NCI-H146 (cell line): ENCODE measurements at regions not wholly inside any gene's neighbourhood (a gene's known extent, or its start where the extent isn't known, plus 50 kb on each side); places are given as distances from the start of the nearest gene placed in this dataset.
"Not testable (repeated sequence)": the region's sequence is repeated elsewhere in the genome, so short reads cannot be mapped to it uniquely, and the experiment has no call there.

Experiments used
- DNase-seq: peaks from one replicate; lab custom pipeline; 2025; lab: John Stamatoyannopoulos, UW

DNA sequence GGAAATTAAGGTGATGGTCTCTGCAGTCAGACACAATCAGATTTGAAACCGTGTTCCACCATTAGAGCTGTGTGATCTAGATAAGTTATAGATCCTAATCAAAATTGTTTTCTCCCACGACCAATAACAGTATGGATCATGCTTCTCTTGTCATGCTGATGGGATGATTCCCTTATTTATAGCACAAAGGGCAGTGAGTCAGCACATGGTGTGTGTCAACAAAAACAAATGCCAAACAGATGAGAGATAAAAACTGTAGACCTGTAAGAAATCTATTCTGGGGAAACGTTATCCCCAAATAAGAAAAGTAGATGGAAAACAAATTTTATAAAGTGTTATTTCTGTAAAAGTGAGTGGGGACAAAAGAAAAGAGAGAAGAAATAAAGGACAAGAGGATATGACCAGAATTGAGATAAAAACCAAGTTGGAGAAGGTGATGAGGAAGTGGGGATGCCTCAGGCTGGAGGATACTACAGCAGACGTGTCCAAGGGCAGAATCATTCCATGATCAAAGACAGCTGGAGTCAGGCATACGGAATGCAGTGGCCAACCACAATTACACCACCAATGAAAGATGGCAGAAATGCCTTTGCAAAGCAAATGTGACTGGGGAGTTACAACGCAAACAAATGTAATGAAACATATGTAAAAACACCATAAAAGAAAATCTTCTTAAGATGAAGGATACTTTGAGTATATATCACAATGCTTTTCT, 377.8 kb upstream of the PRKX start:
- no peak for DNase-seq

- no peak for DNase-seq
Observed at GRCh38 chrX:4059893-4060292, 346.4 kb upstream of the PRKX start.

DNA sequence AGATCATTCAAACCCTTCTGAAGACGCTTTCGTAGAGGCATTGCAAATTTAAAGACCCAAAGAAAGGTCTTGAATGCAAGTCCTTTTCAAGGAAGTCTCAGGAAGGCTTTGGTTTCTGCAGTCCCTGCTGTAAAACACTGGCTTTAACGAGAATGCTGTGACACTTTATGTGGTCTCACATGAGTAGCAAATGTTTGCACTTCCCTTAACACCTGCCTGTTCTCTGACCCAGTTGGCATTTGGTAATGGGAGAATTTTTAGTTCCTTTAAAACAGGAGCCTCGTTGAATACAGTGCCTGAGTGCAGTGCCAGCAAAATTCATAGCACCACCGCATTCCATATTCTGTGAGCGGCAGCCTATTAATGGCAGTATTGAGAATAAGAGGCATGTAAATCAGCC, 330.5 kb upstream of the PRKX start:
- peak; percentile 27 for DNase-seq

GRCh38 chrX:4035874-4036273, 322.4 kb upstream of the PRKX start:
- no peak for DNase-seq

DNA sequence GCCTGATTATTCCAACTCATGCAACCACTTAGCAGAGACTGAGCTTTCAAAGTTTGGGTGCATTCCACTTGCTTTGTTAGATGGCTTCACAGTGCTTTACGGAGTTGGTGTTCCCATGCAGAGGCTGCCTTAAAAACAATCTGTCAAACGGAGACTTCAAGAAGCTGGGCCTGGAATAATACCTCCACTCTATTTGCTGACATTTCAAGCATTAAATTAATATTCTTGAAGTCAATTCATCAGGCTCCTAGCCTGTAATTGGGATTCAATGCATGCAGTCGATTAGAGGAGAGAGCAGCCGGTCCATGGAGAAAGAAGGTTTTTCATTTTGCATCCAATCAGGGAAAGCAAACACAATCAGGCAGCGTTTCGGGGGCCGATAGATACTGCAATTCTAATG, 314.7 kb upstream of the PRKX start:
- no peak for DNase-seq

- no peak for DNase-seq
Observed at GRCh38 chrX:4005281-4005680, 291.8 kb upstream of the PRKX start.

- no peak for DNase-seq
Observed at GRCh38 chrX:4004822-4005221, 291.4 kb upstream of the PRKX start.

DNA sequence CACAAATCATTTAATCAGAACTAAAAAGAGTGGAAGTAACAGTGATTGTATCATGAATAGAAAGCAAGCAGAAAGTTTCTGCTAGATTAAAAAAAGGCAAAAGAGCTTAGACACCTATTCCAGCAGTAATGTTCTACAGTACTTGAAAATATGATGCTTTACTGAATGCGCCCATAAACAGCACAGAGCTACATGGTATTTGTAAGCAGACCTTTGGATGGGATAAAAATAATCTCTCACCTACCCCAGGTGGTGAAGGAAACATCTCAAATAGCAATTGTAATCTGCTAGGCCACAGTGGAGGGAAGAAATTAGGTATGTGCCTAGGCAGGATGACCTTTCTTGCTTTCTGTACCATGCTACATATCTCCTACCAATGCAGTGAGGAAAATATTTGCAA, 280.9 kb upstream of the PRKX start:
- no peak for DNase-seq

- DNase-seq: no peak
Observed at GRCh38 chrX:3990569-3990968, 277.1 kb upstream of the PRKX start.

DNA sequence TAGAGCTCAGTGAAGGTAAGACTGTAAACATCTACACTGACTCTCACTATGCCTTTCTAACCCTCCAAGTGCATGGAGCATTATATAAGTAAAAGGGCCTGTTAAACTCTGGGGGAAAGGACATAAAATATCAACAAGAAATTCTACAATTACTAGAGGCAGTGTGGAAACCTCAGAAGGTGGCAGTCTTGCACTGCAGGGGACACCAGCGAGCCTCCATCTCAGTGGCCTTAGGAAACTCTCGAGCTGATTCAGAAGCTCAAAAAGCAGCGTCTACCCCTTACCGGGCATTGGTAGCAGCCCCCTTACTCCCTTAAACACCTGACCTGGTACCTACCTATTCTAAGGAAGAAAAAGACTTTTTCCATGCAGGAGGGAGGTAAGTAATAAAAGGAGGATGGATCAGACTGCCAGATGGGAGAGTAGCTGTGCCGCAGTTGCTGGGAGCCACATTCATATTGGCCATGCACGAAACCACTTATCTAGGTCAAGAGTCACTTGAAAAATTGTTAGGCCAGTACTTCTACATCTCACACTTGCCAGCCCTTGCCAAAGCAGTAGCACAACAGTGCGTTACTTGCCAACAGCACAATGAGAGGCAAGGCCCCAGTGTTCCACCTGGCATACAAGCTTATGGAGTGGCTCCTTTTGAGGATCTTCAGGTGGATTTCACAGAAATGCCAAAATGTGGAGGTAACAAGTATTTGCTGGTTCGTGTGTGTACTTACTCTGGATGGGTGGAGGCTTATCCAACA, 258.8 kb upstream of the PRKX start:
- not testable (repeated sequence) for DNase-seq

DNA sequence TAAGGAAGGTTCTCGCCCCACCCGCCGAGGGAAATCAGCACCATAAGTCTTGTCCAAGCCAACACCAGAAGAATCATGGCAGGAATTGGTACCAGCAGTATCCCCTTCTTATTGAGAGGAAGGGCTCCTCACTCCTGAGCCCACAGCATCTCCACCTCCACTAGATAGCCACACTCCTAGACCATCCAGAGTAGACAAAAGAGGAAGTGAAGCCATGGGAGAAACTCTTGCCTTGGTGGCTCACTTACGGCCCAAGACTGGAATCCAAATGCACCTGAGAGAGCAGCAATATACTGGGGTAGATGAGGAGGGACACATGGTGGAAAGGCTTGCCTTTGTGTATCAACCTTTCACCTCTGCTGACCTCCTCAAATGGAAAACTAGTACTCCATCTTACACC, 255.3 kb upstream of the PRKX start:
- no peak for DNase-seq

DNA sequence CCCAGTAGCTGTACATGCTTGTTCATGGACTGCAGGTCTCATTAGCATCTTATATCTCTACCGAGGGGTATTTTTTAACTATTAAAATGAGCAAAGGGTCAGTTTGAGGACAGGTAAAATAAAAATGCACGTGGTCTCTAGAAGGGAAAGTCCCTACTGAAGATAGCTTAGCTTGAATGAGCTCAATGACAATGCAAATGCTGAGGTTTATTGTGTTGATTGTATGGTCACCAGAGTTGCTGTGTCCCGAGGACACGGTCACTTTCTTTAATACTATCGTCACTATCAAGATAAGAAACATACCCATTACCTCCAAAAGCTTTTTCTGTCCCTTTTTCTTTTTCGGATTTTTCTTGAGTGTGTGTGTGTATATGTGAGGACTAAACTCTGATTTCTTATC, 250.5 kb upstream of the PRKX start:
- DNase-seq: no peak

- peak; percentile 78 for DNase-seq
Observed at GRCh38 chrX:3962511-3963311, 249.3 kb upstream of the PRKX start.

- no peak for DNase-seq
Observed at GRCh38 chrX:3960952-3961351, 247.5 kb upstream of the PRKX start.

DNA sequence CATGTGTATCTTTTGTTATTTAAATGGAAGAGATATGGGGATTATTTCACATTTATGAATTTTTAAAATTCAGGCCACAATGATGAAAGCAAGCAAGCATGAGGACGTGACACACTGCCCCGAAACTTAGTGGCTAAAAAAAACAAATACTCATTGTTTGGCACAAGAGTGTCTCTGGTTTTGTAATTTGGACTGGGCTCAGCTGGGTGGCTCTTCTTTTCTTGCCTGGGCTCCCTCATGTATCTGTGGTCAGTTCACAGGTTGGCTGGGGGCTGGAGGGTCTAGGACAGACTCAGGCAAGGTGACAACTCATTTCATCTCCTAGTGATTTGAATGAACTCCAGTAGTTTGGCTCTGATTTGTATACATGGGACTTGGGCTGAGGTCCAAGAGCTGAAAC, 238.4 kb upstream of the PRKX start:
- no peak for DNase-seq

DNA sequence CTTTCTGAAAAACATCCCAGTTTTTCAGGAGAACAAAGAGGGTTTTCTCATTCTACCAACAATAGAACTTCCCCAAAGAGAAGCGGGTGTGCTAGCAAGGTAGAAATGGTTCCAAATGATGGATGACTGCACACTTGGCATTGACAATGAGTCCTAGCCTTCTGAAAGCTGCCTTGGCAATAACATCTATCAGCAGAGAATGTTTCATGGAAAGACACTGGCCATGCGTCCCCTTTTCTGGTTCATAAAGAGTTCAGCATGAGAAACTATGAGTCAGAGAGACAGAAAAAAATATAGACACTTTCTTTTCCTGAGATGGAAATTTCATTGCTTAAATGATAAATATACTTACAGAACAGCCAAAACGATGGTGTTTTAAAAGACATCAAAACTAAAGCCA, 236.9 kb upstream of the PRKX start:
- no peak for DNase-seq

DNA sequence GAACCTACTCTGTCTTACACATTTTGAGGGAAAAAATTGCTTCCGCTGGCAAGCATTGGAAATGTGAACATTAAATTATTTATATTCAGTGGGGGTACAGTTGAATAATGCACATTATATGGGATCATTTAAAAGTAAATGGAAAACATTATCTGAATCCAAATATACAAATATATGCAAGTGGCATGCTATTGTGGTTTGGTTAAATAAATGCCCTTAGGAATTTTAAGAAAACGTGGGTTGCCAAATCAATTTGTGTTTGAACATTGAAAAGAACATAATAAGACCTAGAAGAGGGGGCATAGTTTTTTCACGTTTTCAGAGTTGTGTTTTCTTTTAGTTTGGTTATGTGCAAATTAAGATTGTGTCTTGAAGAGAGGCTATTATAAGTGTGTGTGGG, 230.5 kb upstream of the PRKX start:
- DNase-seq: no peak

- DNase-seq: peak; percentile 93
Observed at GRCh38 chrX:3940000-3940610, 226.7 kb upstream of the PRKX start.

GRCh38 chrX:3938587-3938986, 225.1 kb upstream of the PRKX start:
- no peak for DNase-seq

- not testable (repeated sequence) for DNase-seq
Observed at GRCh38 chrX:3935196-3935595, 221.7 kb upstream of the PRKX start.

- not testable (repeated sequence) for DNase-seq
Observed at GRCh38 chrX:3920424-3921017, 207.1 kb upstream of the PRKX start.
